HCEC 1CT (cell line): ENCODE measurements at regions not wholly inside any gene's neighbourhood (a gene's known extent, or its start where the extent isn't known, plus 50 kb on each side); places are given as distances from the start of the nearest gene placed in this dataset.

Source experiments
- DNase-seq: peaks from one replicate; pipeline ENCODE4 v3.0.0-alpha.2; 2017

GRCh38 chr10:69716711-69717560, 84.8 kb upstream of the COL13A1 start:
- peak; percentile 18 for DNase-seq

DNA sequence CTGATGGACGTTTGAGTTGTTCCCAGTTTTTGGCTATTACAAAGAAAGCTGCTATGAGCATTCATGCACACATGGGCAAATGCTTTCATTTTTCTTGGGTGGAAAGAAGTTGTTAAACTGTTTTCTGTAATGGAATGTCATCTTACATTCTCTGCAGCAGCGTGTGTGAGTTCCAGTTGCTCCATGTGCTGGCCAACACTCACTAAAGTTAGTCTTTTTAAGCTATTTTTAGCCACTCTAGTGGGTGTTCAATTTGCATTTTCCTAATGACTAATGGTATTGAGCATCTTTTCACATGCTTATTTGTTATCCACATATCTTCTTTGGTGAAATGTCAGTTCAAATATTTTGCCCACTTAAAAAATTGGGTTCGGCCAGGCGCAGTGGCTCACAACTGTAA, 82.8 kb upstream of the COL13A1 start:
- no peak for DNase-seq

- DNase-seq: no peak
These were observed 79.9 kb upstream of the COL13A1 start for GRCh38 chr10:69721690-69722310.

DNA sequence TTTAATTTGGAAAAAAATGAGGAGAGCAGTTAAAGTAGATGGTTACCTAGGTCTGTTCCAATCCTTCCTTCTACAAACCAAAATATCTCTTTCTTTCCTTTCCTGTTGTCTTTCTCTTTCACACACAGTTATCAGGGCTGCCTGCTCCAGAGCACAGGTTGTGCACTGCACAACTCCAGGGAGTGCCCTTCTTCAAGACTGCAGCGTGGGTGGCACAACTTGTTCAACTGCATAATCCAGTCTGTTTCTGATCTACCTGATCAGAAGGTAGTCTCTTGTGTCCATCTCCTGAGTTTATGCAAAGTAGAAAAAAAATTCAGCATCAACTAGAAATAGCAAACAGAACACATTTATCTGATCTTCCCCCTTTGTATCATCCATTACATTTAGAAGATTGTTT, 78.1 kb upstream of the COL13A1 start:
- no peak for DNase-seq

DNA sequence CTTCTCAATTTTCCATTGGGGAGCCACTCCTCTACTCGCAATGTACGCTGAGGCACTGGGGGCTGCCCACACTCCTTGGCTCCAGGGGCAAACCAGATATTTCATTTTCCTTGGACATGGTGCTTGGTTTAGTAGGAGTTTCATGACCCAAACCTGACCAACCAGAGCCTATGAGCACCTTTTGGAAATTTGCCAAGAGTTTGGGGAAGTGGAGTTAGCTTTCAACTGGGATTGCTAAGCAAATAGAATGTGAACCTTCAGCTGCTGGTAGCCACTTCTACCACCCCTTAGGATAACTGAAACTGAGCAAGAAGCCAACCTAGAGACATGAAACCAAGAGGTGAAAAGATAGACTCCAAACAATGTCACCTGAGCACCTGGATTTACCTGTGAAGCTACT, 74.9 kb upstream of the COL13A1 start:
- no peak for DNase-seq

- DNase-seq: no peak
These were observed 73.3 kb upstream of the COL13A1 start for GRCh38 chr10:69728335-69728870.

- no peak for DNase-seq
These were observed 72.2 kb upstream of the COL13A1 start for GRCh38 chr10:69729326-69730048.

DNA sequence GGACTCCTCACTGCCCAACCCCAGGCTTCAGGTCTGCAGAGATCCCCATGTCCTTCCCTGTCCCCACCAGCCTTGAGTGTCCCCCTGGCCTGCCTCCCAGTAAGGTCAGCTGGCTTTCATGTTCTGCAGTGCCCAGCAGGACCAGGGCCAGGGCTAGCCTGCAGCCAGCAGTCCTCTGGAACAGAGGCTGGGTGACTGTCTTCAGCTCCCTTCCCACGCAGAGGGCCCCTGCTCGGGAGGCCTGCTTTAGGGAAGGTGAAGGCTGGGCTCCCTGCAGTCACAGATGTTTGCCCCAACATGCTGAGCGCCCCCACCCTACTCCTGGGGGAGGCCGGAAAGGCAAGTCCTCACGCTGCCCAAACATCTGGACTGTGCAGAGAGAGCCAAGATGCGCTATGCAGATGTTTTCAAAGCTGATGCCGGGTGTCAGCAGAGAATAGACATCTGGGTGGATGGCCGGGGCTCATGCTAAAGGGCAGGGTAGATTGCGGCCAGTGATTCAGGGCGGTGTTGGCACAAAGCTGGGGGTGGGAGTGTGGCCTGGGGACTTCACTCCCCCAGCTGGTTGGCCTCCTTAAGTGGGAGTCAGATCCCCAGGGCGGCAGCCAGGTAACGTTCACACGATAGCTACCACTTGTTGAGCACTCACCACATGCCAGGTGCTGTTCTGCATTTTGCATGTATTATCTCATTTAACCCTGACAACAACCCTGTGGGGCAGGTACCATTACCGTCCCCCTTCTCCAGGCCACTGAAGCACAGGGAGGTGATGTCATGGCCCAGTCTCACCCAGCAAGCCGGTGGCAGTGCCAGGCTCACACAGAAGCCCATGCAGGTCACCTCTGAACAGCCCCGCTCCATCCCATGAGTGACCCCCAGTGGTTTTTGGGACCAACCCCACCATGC, 71.2 kb upstream of the COL13A1 start:
- no peak for DNase-seq

DNA sequence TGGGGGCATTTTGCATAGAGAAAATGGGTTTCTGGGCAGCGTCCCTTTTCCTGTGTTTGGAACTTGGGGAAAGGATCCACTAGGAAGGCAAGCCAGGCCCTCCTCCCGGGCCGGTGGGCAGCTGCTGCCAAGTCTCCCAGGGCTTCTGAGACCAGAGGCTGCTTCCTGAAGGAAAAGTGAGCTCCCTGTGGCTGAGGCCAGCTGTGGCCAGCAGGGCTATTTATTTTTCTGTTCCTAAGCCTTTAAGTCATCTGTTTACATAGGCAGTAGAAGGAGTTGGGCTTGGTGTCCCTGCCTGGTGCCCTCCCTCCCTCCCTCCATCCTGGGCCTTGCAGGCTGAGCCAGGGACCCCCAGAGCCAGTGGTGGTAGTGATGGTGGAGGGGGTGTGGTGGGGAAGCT, 70.5 kb upstream of the COL13A1 start:
- DNase-seq: peak; percentile 68

- no peak for DNase-seq
These were observed 70.0 kb upstream of the COL13A1 start for GRCh38 chr10:69731698-69732097.

DNA sequence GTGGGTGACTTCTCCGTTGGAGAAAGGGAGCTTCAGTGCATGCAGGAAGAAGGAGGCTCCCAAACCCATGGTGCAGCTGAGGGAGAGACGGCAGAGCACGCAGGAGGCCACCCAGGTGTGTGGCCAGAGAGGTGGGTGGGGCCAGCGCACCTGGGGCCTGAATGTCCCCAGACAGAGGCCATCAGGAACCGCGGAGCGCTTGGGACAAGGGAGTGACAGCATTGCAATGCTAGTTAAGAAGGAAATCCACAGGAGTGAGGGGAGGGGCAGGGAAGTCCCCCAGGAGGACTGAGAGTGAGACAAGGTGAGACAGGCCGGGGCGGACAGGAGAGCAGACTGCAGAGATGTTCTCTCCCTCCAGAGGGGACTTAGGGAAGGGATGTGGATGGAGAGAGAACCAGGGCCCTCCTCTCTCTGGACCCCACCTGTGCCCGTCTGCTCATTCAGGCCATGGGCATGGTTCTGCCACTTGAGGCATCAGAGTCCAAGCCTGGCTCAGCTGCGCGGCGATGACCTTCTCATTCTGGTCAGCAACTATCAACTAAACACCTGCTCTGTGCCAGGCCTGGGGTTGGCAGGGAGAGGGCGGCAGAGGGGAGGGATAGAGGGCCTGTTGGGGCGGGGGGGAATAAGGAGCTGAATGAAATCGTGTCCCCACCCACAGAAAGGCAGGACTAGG, 69.4 kb upstream of the COL13A1 start:
- DNase-seq: no peak

DNA sequence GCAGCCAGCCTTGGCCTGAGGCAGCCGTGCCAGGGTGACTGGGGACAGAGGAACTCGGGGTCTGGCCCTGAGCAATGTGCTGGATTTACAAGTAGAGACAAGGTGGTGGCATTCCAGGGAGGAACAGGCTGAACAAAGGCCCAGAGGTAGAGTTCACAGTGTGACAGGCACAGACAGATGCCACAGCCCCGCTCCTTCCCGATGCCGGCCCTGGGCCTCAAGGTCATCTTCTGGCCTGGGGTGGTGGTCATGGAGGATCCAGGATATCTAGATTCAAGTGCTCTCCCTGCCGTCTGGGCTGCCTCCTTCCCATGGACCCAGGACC, 68.9 kb upstream of the COL13A1 start:
- DNase-seq: no peak

DNA sequence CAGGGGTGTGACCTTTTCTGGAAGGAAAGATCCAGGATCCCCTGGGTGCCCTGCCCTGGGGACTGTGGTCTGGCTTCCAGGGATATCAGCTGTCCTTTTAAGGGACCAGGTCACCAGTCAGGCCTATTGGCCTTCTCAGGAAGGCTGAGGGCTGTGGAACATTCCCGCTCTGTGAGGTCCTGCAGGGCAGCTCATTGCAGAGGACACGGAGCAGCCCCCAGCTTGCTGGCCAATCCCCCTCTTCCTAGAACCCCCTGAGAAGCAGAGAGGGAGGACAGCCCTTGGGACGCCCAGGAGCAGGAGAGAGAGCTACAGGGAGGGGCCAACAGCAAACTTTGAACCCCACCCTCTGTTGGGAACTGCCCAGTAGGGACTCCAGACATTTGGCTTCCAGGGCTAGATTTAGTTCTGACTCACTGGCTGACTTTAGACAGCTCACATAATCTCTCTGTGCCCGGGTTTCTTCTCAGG, 67.9 kb upstream of the COL13A1 start:
- DNase-seq: peak; percentile 40

DNA sequence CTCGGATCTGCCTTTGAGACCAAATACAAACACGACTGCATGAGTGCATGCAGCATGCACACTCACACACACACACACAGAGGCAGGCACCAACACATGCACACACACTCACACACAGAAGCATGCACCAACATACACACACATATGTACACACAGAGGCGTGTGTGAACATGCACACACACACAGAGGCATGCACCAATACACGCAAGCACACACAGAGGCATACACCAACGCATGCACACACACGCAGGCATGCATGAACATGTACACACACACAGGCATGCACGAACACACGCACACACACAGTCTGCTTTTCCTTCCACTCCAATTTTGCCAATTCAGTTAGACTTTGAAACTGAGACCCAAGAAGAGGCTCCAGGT, 67.3 kb upstream of the COL13A1 start:
- DNase-seq: no peak

DNA sequence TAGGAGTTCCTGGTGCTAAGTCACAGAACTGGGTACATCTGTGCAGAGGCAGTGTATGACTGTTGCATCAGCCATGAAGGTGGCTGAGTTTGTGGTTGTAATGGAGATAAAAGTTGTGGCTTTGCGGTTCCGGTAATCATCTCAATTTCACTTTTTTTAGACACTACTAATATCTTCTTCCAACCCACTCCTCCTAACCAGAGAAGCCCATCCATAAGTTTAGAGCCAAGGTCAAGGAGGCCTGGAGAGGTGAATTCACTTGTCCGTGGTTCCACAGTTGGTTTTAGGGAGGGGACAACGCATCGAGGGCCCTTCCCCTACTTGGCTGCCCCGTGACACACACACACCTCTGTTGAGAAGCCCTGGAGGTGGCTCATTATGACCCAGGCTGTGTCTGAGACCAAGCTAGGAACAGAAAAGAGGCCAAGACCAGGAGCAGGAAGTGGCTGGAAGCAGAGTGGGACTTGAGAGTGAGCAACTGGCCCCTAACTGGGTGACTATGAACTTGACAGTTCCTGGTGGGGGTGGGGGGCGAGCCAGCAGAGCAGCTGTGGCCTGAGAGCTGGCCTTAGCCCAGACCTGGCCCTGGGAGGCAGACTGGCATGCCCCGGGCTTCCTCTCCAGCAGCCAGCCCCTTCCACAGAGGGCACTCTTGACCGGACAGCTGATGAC, 66.8 kb upstream of the COL13A1 start:
- no peak for DNase-seq

GRCh38 chr10:69736886-69737641, 64.6 kb upstream of the COL13A1 start:
- DNase-seq: no peak

- DNase-seq: no peak
These were observed 63.6 kb upstream of the COL13A1 start for GRCh38 chr10:69738071-69738470.

DNA sequence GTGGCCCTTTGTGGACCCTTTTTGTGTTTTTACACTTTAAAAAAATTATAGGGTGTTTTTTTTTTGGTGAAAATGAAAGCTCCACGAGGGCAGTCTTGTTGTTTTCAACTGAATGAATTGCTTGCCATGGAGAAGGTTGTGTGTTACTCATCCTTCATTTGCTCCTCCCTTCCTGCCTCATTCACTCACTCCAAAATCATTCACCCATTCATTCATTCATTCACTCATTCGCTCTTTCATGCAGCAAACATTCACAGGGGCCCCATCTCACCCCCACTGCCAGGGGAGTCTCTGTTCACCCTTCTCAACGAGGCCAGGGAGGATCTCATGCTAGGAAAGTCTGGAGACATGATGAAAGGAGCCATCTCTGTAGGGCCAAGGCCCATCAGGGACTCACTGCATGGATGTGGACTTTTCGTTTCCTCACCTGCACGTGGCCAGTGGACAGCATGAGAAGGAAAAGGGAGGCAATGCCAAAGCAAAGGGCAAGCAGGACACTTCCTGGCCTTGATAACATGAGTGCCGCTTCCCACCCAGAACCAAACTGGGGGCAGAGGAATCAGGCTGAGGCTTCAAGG, 62.8 kb upstream of the COL13A1 start:
- no peak for DNase-seq

GRCh38 chr10:69739634-69740033, 62.1 kb upstream of the COL13A1 start:
- DNase-seq: no peak

DNA sequence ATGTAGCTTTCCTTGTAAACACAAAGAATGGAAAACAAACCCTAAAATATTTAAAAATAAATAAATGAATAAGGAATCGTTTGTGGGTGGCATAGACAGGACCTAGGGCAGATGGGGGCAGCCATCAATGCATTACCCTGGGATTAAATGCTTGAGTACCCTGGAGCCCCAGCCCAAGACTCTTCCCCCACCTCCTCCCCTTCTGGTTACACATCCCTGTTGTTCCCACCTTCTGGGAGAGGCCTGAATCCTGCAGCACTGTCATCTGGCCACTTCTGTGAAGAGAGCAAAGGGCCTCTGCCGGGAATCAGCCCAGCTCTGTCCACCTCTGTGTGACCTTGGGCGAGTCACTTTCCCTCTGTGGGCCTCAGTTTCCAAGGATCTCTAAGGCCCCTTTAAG, 61.6 kb upstream of the COL13A1 start:
- DNase-seq: no peak
